ENCODE measurements at regions not wholly inside any gene's neighbourhood (a gene's known extent, or its start where the extent isn't known, plus 50 kb on each side); places are given as distances from the start of the nearest gene placed in this dataset.
A peak's percentile ranks its signal among the peaks of the same experiment; 100 is the strongest.
"Not testable (repeated sequence)": the region's sequence is repeated elsewhere in the genome, so short reads cannot be mapped to it uniquely, and the experiment has no call there.

- DNase-seq (ENCODE audit: low read depth) = no peak
These were observed 235.4 kb upstream of the BTBD3 start for GRCh38 chr20:11682285-11682684.

- no peak for DNase-seq (ENCODE audit: low read depth)
These were observed 231.5 kb upstream of the BTBD3 start for GRCh38 chr20:11686195-11686594.

- peak; percentile 14 for DNase-seq (ENCODE audit: low read depth)
These were observed 230.7 kb upstream of the BTBD3 start for GRCh38 chr20:11686820-11687543.

GRCh38 chr20:11687546-11688292 is 230.0 kb upstream of the BTBD3 start:
- DNase-seq (ENCODE audit: low read depth) = no peak

- no peak for DNase-seq (ENCODE audit: low read depth)
These were observed 228.4 kb upstream of the BTBD3 start for GRCh38 chr20:11689262-11689661.

GRCh38 chr20:11691766-11692165 is 225.9 kb upstream of the BTBD3 start:
- DNase-seq (ENCODE audit: low read depth) = no peak

- DNase-seq (ENCODE audit: low read depth) = no peak
These were observed 225.1 kb upstream of the BTBD3 start for GRCh38 chr20:11692567-11692966.

- no peak for DNase-seq (ENCODE audit: low read depth)
These were observed 223.2 kb upstream of the BTBD3 start for GRCh38 chr20:11694467-11694866.

GRCh38 chr20:11697055-11697454 is 220.6 kb upstream of the BTBD3 start:
- DNase-seq (ENCODE audit: low read depth) = no peak

GRCh38 chr20:11697646-11698045 is 220.0 kb upstream of the BTBD3 start:
- DNase-seq (ENCODE audit: low read depth) = no peak

GRCh38 chr20:11698124-11698523 is 219.6 kb upstream of the BTBD3 start:
- DNase-seq (ENCODE audit: low read depth) = no peak

GRCh38 chr20:11700831-11701230 is 216.9 kb upstream of the BTBD3 start:
- no peak for DNase-seq (ENCODE audit: low read depth)

GRCh38 chr20:11702721-11703518 is 214.8 kb upstream of the BTBD3 start:
- no peak for DNase-seq (ENCODE audit: low read depth)

- no peak for DNase-seq (ENCODE audit: low read depth)
These were observed 212.2 kb upstream of the BTBD3 start for GRCh38 chr20:11705512-11705911.

- not testable (repeated sequence) for DNase-seq (ENCODE audit: low read depth)
These were observed 209.5 kb upstream of the BTBD3 start for GRCh38 chr20:11708223-11708622.

GRCh38 chr20:11711214-11711613 is 206.5 kb upstream of the BTBD3 start:
- no peak for DNase-seq (ENCODE audit: low read depth)

- DNase-seq (ENCODE audit: low read depth) = no peak
These were observed 205.0 kb upstream of the BTBD3 start for GRCh38 chr20:11712639-11713160.

- no peak for DNase-seq (ENCODE audit: low read depth)
These were observed 202.8 kb upstream of the BTBD3 start for GRCh38 chr20:11714886-11715285.

GRCh38 chr20:11716239-11716944 is 201.3 kb upstream of the BTBD3 start:
- DNase-seq (ENCODE audit: low read depth) = peak; percentile 98

GRCh38 chr20:11716945-11717248 is 200.8 kb upstream of the BTBD3 start:
- DNase-seq (ENCODE audit: low read depth) = no peak

GRCh38 chr20:11717562-11717961 is 200.1 kb upstream of the BTBD3 start:
- DNase-seq (ENCODE audit: low read depth) = no peak

- no peak for DNase-seq (ENCODE audit: low read depth)
These were observed 199.1 kb upstream of the BTBD3 start for GRCh38 chr20:11718474-11719094.
